Right atrium auricular region (tissue), 2 donors: ENCODE measurements at regions not wholly inside any gene's neighbourhood (a gene's known extent, or its start where the extent isn't known, plus 50 kb on each side); places are given as distances from the start of the nearest gene placed in this dataset.

Experiments
- DNase-seq: peaks from one replicate; pipeline ENCODE4 v3.0.0-alpha.2; 2019; ENCODE audit warnings: low spot score
- H3K27ac ChIP-seq, 2 donors: fragments of 200-600 bp; sonication (generic); 1 replicate in 1 of 2; 2 replicates in 1 of 2; pipeline ENCODE4 v1.5.1; 2016 to 2019
- H3K27me3 ChIP-seq, 2 donors: fragments of 200-600 bp; sonication (generic); one replicate each; pipeline versions ENCODE4 v1.5.1 to v1.6.0; 2017 to 2019
- H3K36me3 ChIP-seq: fragments of 200-600 bp; sonication (generic); one replicate; pipeline ENCODE4 v1.5.1; 2016
- H3K4me1 ChIP-seq, 2 donors: fragments of 200-600 bp; sonication (generic); one replicate each; pipeline versions ENCODE4 v1.5.1 to v1.6.0; 2017 to 2019
- H3K4me3 ChIP-seq, 2 donors: fragments of 200-600 bp; sonication (generic); 1 replicate in 1 of 2; 2 replicates in 1 of 2; pipeline ENCODE4 v1.5.1; 2017 to 2019; ENCODE audit warnings: mild to moderate bottlenecking in 1 of 2, moderate library complexity in 1 of 2
- H3K9me3 ChIP-seq, 2 donors: fragments of 200-600 bp; sonication (generic); one replicate each; pipeline ENCODE4 v1.5.1; 2019
- TF ChIP-seq, protein P1 (sequence below), 2 donors: fragments of 200-600 bp; sonication (generic); IDR thresholded peaks; one replicate each; pipeline ENCODE4 v1.5.1; 2019; ENCODE audit warnings: antibody characterized with exemption in 2 of 2

DNA sequence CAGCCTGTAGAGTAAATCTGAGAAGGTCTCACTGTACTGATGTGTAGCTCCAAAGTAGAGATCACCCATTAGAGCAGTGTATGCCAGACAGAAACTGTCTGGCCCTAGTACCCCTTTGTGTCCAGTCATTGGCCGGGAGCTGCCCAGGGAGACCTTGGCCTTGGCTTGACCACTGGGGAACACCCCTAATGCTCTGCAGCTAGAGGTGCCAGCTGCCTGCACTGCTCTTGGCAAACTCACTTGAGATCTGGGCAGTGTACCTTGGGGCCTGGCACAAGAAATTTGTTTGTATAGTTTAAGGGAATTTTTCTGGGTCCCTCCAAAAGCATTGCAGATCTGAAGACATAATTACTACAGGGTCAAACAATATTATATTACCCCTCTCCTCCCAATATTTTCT, 78.7 kb upstream of the MPHOSPH6 start:
- no peak for DNase-seq
- no peaks in the 10 kb centered on the region for H3K36me3 ChIP-seq
- H3K9me3 ChIP-seq, result peaks cover 0 to 8% of the 10 kb centered on the region in 2 donors
- TF ChIP-seq, protein P1, sequence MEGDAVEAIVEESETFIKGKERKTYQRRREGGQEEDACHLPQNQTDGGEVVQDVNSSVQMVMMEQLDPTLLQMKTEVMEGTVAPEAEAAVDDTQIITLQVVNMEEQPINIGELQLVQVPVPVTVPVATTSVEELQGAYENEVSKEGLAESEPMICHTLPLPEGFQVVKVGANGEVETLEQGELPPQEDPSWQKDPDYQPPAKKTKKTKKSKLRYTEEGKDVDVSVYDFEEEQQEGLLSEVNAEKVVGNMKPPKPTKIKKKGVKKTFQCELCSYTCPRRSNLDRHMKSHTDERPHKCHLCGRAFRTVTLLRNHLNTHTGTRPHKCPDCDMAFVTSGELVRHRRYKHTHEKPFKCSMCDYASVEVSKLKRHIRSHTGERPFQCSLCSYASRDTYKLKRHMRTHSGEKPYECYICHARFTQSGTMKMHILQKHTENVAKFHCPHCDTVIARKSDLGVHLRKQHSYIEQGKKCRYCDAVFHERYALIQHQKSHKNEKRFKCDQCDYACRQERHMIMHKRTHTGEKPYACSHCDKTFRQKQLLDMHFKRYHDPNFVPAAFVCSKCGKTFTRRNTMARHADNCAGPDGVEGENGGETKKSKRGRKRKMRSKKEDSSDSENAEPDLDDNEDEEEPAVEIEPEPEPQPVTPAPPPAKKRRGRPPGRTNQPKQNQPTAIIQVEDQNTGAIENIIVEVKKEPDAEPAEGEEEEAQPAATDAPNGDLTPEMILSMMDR (IDR thresholded peaks at IDR 0.05), result no peak
- H3K27me3 ChIP-seq, result no peaks in the 10 kb centered on the region
- H3K4me3 ChIP-seq, result no peak overlapping the region
- no peak overlapping the region for H3K27ac ChIP-seq
- no peaks in the 10 kb centered on the region for H3K4me1 ChIP-seq

DNA sequence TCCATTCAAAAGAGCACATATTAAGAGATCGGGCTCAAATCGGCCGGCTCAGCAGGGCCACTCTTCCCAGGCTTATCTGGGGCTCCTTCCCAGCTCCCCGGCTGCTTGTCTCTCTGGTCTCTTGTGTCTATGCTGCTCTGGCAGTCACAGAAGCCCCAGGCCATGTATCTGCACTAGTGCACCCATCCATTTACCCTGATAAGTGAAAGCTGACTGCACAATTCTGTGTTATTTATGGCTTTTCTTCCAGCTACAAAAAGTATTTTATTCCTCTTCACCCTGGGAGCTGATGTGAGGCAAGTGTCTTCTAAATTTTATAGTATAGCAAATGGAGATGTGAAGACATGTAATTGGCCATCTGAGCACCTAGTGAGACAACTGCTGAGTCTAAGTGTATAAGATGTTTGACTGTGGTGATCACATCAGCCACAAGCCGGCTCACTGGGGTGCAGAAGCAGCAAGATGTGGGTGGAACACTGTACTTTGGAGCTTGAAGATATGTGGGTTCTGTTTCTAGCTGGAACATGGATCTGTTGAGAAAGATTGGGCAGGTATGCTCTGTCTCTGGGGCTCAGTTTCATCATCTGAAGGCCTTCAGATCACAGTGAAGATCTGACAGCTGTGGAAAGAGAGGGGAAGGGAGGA, 78.1 kb upstream of the MPHOSPH6 start:
- Histone ChIP-seq H3K36me3 (no peaks in the 10 kb centered on the region), H3K4me1 (no peaks in the 10 kb centered on the region), H3K27ac (no peak overlapping the region), H3K9me3 (peaks cover 0 to 11% of the 10 kb centered on the region in 2 donors), H3K4me3 (no peak overlapping the region), H3K27me3 (no peaks in the 10 kb centered on the region)
- TF ChIP-seq, protein P1 (IDR thresholded peaks at IDR 0.05), result no peak
- DNase-seq, result no peak

DNA sequence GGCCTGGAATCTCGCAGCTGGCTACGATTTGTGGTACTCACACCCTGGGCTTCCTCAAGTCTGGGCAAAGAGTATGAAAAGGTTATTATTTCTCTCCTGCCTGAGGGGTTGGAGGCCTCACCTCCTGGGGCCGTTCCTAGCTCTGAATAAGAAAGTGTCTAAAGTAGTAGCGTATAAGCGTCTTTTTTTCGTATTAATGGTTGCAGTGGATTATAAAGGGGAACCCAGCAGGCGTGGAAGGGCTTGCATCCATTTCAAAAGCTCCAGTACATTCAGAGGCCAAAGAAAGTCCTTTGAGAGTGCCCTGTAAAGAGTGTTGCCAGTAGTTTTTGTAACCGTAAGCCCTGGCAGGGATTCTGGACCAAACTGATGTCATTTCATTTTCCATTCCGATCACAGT, 72.2 kb upstream of the MPHOSPH6 start:
- DNase-seq, result no peak
- H3K27me3 ChIP-seq, result no peaks in the 10 kb centered on the region
- TF ChIP-seq, protein P1 (IDR thresholded peaks at IDR 0.05), result no peak
- H3K27ac ChIP-seq, result no peak overlapping the region
- no peak overlapping the region for H3K4me3 ChIP-seq
- no peaks in the 10 kb centered on the region for H3K4me1 ChIP-seq
- H3K36me3 ChIP-seq, result no peaks in the 10 kb centered on the region
- peaks cover 0 to 11% of the 10 kb centered on the region in 2 donors for H3K9me3 ChIP-seq

DNA sequence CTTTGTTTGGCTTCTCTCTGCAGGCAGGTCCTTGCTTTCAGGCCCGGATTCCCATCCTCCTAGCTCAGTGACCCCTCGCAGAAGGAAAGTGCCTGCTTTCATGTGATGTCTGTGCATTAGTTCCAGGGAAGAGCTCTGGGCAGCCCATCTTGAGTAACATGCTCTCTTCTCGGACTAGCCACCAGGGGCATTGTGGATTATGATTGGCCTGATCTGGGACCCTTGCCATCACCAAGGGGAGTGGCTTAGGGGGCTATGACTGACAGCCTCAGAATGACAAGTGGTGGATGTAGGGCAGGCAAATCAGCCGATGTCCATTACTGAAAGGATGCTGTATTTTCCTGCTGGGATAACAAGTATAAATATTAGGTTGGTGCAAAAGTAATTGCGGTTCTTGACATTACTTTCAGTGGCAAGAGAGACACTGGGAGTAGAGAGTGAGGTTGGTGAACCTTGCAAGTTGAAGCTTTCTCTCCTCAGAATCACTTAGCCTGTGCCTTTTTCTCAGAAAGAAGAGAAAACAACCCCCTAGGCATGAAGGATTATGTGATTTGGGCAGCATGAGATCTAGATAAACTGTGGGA, 71.5 kb upstream of the MPHOSPH6 start:
- TF ChIP-seq, protein P1 (IDR thresholded peaks at IDR 0.05), result no peak
- DNase-seq, result no peak
- Histone ChIP-seq H3K4me1 (no peaks in the 10 kb centered on the region), H3K27me3 (no peaks in the 10 kb centered on the region), H3K4me3 (no peak overlapping the region), H3K9me3 (peaks cover 0 to 11% of the 10 kb centered on the region in 2 donors), H3K36me3 (no peaks in the 10 kb centered on the region), H3K27ac (no peak overlapping the region)

DNA sequence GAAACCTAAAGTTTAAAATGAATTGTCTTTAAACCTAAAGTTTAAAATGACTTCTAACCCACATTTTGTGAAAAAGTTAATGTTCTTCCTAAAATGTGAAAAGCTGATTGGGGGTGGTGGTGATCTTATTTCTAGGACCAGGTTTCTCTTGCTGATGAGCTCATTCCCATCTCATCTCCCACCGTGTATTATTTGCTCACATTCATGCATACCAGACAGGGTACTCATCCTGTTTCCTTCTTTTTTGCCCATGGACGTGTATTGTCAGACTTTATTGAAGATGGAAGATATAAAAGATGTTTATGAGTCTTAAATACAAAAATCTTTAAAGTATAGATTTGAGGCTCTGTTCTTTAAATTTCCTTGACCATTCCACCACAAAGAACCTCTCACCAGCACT, 70.1 kb upstream of the MPHOSPH6 start:
- Histone ChIP-seq H3K27me3 (no peaks in the 10 kb centered on the region), H3K36me3 (no peaks in the 10 kb centered on the region), H3K27ac (no peak overlapping the region), H3K4me3 (no peak overlapping the region), H3K9me3 (peaks cover 0 to 11% of the 10 kb centered on the region in 2 donors), H3K4me1 (no peaks in the 10 kb centered on the region)
- no peak for DNase-seq
- TF ChIP-seq, protein P1 (IDR thresholded peaks at IDR 0.05), result no peak

DNA sequence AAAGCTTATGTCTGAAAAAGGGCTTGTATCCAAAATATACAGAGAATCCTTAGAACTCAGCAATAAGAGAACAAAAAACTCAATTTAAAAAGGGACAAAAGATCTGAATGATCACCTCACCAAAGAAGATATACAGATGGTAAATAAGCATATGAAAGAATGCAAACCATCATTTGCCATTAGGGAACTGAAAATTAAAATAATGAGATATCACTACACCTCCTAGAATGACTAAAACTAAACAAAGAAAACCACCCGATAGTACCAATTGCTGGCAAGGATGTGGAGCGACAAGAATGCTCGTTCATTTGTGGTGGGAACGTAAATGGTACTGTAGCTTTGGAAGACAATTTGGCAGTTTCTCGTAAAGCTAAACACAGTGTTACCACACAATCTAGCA, 66.9 kb upstream of the MPHOSPH6 start:
- no peak overlapping the region for H3K4me3 ChIP-seq
- no peak for DNase-seq
- H3K36me3 ChIP-seq, result no peaks in the 10 kb centered on the region
- no peaks in the 10 kb centered on the region for H3K9me3 ChIP-seq
- no peaks in the 10 kb centered on the region for H3K27me3 ChIP-seq
- TF ChIP-seq, protein P1 (IDR thresholded peaks at IDR 0.05), result no peak
- no peak overlapping the region for H3K27ac ChIP-seq
- H3K4me1 ChIP-seq, result no peaks in the 10 kb centered on the region
